HG03280 (cell line): ENCODE measurements at regions not wholly inside any gene's neighbourhood (a gene's known extent, or its start where the extent isn't known, plus 50 kb on each side); places are given as distances from the start of the nearest gene placed in this dataset.
"Not testable (repeated sequence)": the region's sequence is repeated elsewhere in the genome, so short reads cannot be mapped to it uniquely, and the experiment has no call there.

ENCODE experiments used
- ATAC-seq: cut with Tn5 transposase; IDR thresholded peaks from one replicate; pipeline ENCODE4 v1.9.1; 2021; ENCODE audit warnings: mild to moderate bottlenecking, moderate library complexity; ENCODE audit not compliant: unreplicated experiment

- no peak for ATAC-seq
Measured at GRCh38 chr3:197373096-197373495, 74.7 kb upstream of the DLG1 start.

GRCh38 chr3:197372047-197372661, 73.7 kb upstream of the DLG1 start:
- no peak for ATAC-seq

- ATAC-seq: no peak
Measured at GRCh38 chr3:197371591-197372046, 73.2 kb upstream of the DLG1 start.

- no peak for ATAC-seq
Measured at GRCh38 chr3:197369545-197369944, 71.1 kb upstream of the DLG1 start.

GRCh38 chr3:197368821-197369220, 70.4 kb upstream of the DLG1 start:
- no peak for ATAC-seq

GRCh38 chr3:197368330-197368729, 69.9 kb upstream of the DLG1 start:
- no peak for ATAC-seq

GRCh38 chr3:197367081-197367780, 68.8 kb upstream of the DLG1 start:
- ATAC-seq: no peak

- no peak for ATAC-seq
Measured at GRCh38 chr3:197366301-197367044, 68.1 kb upstream of the DLG1 start.

- ATAC-seq: no peak
Measured at GRCh38 chr3:197365586-197365985, 67.2 kb upstream of the DLG1 start.

- ATAC-seq: no peak
Measured at GRCh38 chr3:197364410-197365071, 66.1 kb upstream of the DLG1 start.

GRCh38 chr3:197363553-197364409, 65.4 kb upstream of the DLG1 start:
- ATAC-seq: no peak

- ATAC-seq: no peak
Measured at GRCh38 chr3:197362081-197362480, 63.7 kb upstream of the DLG1 start.

- ATAC-seq: not testable (repeated sequence)
Measured at GRCh38 chr3:197360095-197360494, 61.7 kb upstream of the DLG1 start.

- ATAC-seq: not testable (repeated sequence)
Measured at GRCh38 chr3:197359476-197359875, 61.1 kb upstream of the DLG1 start.

GRCh38 chr3:197356741-197357140, 58.3 kb upstream of the DLG1 start:
- no peak for ATAC-seq

- ATAC-seq: no peak
Measured at GRCh38 chr3:197356275-197356674, 57.9 kb upstream of the DLG1 start.

GRCh38 chr3:197355713-197356112, 57.3 kb upstream of the DLG1 start:
- no peak for ATAC-seq

- ATAC-seq: no peak
Measured at GRCh38 chr3:197354568-197355001, 56.2 kb upstream of the DLG1 start.

- ATAC-seq: no peak
Measured at GRCh38 chr3:197353867-197354567, 55.6 kb upstream of the DLG1 start.
